ENCODE measurements at regions not wholly inside any gene's neighbourhood (a gene's known extent, or its start where the extent isn't known, plus 50 kb on each side); places are given as distances from the start of the nearest gene placed in this dataset.

- no peak for TF ChIP-seq CTCF (IDR thresholded peaks at IDR 0.05; ENCODE audit: low read depth, low read length)
- DNase-seq (ENCODE audit: low read depth in 1 of 2, low spot score in 1 of 2): no peak
- H3K4me1 ChIP-seq (ENCODE audit: low read depth): peaks cover 14% of the 10 kb centered on the region
- H3K27me3 ChIP-seq: no peaks in the 10 kb centered on the region
- no peaks in the 10 kb centered on the region for H3K36me3 ChIP-seq
- no peak overlapping the region for H3K27ac ChIP-seq
- H3K9me3 ChIP-seq (ENCODE audit: low read depth): no peaks in the 10 kb centered on the region
- no peak overlapping the region for H3K4me3 ChIP-seq
These were observed 328.8 kb downstream of the GADD45G start for GRCh38 chr9:89933578-89933977.

DNA sequence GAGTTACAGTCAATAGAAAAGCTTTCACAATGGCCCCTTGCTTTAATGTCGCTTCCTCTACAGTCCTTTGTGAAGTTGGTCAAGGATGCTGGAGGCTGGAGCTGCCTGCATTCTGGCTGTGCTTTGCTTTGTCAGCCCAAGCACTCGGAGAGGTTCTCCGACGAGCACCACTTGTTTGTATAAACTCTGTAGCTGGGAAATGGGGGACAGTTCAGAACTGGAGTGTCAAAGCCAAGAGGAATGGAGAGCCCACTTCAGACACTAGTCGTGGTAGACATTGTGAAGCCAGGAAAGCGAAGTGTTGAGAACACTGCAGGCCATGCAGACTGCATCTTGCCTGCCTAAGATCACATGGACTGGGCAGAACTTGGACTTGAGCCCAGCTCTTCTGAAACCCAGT lies 330.3 kb downstream of the GADD45G start:
- H3K4me3 ChIP-seq: no peak overlapping the region
- no peaks in the 10 kb centered on the region for H3K36me3 ChIP-seq
- H3K4me1 ChIP-seq (ENCODE audit: low read depth): peaks cover 10% of the 10 kb centered on the region
- TF ChIP-seq CTCF (IDR thresholded peaks at IDR 0.05; ENCODE audit: low read depth, low read length): no peak
- no peaks in the 10 kb centered on the region for H3K27me3 ChIP-seq
- no peak overlapping the region for H3K27ac ChIP-seq
- no peaks in the 10 kb centered on the region for H3K9me3 ChIP-seq (ENCODE audit: low read depth)
- no peak for DNase-seq (ENCODE audit: low read depth in 1 of 2, low spot score in 1 of 2)

DNA sequence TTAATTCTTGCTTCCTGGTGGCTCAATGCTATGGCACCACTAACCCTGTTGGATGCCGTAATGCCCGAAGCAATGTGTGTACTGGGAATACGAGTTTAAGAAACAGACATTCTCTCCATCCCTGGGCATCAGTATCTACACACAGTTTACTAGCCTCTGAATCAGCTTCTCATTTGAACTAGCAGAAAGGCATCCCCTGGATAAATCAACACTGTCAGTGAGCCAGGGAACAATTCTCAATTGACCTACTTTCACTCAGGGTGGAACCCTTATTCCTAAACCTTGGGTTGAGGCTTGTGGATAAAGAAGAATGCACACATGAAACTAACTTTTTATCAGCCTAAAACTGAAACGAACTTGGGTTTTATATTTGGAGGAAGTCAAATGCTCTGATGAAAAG lies 331.0 kb downstream of the GADD45G start:
- TF ChIP-seq CTCF (IDR thresholded peaks at IDR 0.05; ENCODE audit: low read depth, low read length): no peak
- no peaks in the 10 kb centered on the region for H3K9me3 ChIP-seq (ENCODE audit: low read depth)

GRCh38 chr9:89937051-89937450 lies 332.2 kb downstream of the GADD45G start:
- H3K4me1 ChIP-seq (ENCODE audit: low read depth): peaks cover 8% of the 10 kb centered on the region
- no peak overlapping the region for H3K4me3 ChIP-seq
- H3K9me3 ChIP-seq (ENCODE audit: low read depth): no peaks in the 10 kb centered on the region
- H3K27me3 ChIP-seq: no peaks in the 10 kb centered on the region
- no peaks in the 10 kb centered on the region for H3K36me3 ChIP-seq
- H3K27ac ChIP-seq: no peak overlapping the region
- TF ChIP-seq CTCF (IDR thresholded peaks at IDR 0.05; ENCODE audit: low read depth, low read length): no peak
- no peak for DNase-seq (ENCODE audit: low read depth in 1 of 2, low spot score in 1 of 2)

More for the DNA sequence above, 331.0 kb downstream of the GADD45G start:
- H3K27me3 ChIP-seq: no peaks in the 10 kb centered on the region
- no peak for DNase-seq (ENCODE audit: low read depth in 1 of 2, low spot score in 1 of 2)
- no peaks in the 10 kb centered on the region for H3K36me3 ChIP-seq
- no peak overlapping the region for H3K27ac ChIP-seq
- H3K4me3 ChIP-seq: no peak overlapping the region
- H3K4me1 ChIP-seq (ENCODE audit: low read depth): peaks cover 6% of the 10 kb centered on the region

DNA sequence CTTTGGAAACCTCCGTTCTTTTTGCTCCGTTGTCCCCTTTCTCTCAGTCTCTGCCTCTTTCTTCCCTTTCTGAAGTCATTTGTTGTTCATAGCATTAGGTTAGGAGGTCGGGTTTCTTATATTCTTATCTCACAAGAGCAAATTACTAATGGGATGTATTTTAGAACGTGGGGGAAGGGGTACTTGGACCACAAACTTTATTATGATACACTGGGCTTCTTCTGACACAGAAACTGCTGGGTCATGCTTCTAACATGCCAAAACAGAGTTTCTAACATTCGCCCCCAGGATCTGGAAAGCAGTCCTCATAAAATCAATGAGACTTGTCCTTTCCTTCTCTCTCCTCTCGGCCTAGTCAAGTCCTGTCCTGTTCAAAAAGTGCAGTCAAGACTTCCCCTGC lies 334.4 kb downstream of the GADD45G start:
- no peaks in the 10 kb centered on the region for H3K27me3 ChIP-seq
- no peak for DNase-seq (ENCODE audit: low read depth in 1 of 2, low spot score in 1 of 2)
- H3K27ac ChIP-seq: no peak overlapping the region
- no peaks in the 10 kb centered on the region for H3K36me3 ChIP-seq
- H3K4me3 ChIP-seq: no peak overlapping the region
- H3K9me3 ChIP-seq (ENCODE audit: low read depth): no peaks in the 10 kb centered on the region
- TF ChIP-seq CTCF (IDR thresholded peaks at IDR 0.05; ENCODE audit: low read depth, low read length): no peak
- peaks cover 10% of the 10 kb centered on the region for H3K4me1 ChIP-seq (ENCODE audit: low read depth)

Measured in cardiac muscle cell (in vitro differentiated cells and primary cell).